HG02759 (cell line): ENCODE measurements at regions not wholly inside any gene's neighbourhood (a gene's known extent, or its start where the extent isn't known, plus 50 kb on each side); places are given as distances from the start of the nearest gene placed in this dataset.

ENCODE experiments used
- ATAC-seq: cut with Tn5 transposase; IDR thresholded peaks from one replicate; pipeline ENCODE4 v1.9.1; 2021; ENCODE audit warnings: mild to moderate bottlenecking, moderate library complexity; ENCODE audit not compliant: unreplicated experiment

DNA sequence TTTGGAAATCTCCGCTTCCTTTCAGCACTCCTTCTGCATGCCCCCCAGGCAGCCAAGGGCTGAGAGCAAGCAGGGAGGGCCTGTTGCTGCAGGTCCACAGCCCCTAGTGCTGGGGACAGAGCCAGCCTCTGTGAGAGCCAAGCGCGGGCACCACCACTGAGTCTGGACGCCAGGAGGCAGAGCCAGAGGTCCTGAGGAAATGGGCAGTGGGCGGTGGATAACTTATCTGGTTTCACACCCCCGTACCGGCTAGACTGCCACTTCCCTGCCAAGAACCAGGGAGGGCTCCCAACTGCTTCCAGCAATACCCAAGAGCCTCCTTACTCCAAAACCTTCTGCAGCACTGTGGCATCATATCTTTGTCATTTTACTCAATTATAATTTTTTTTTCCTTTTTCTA, 141.6 kb upstream of the IGF1R start:
- no peak for ATAC-seq

DNA sequence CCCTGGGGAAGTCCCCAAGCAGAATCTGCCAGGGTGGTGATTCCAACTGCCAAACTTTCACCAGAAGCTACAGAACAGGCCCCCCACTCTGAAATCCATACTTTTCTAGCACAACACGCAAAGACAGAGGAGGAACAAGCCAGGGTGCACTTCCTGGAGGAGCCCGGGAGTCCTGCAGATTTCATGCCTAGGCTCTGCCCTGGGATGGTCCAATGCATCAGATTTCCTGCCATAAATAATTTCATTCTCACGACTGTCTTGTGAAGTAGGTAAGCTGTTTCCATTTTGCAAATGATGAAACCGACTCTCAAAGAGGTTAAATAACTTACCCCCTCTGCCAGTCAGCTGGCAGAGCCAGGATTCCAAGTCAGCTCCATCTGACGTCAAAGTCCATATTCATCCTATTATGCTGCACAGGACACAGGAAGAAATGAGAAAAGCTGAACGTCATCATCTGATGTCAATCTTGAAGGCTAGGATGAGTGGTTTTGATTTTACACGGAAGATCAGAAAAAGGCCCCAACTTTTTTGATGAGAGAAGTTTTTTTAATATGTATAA, 134.8 kb upstream of the IGF1R start:
- no peak for ATAC-seq

DNA sequence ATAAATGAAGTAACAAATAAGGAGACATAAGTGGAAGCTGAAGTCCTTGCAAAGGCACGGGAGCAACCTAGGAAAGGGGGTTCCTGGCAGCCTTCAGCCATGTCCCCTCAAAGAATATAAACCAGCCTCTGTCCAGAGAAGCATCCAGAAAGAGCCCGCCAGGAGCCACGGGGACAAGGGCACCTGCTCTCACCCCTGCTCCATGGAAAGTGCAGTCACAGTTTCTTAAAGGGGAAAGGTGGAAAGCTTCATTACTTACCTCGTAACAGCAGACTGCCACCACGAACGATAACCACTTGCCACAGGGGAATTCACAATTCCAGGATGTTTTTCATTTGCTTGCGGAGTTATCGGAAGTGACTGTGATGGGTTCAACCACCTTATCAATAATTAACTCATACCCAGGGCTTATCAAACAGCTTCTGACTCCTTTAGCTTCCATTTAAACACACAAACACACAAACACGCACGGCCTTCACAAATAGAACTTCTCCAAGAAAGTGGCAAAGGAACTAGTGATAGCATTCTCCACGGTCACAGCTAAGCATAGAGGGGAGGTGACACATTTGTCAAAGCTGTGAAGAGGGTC, 134.2 kb upstream of the IGF1R start:
- no peak for ATAC-seq

DNA sequence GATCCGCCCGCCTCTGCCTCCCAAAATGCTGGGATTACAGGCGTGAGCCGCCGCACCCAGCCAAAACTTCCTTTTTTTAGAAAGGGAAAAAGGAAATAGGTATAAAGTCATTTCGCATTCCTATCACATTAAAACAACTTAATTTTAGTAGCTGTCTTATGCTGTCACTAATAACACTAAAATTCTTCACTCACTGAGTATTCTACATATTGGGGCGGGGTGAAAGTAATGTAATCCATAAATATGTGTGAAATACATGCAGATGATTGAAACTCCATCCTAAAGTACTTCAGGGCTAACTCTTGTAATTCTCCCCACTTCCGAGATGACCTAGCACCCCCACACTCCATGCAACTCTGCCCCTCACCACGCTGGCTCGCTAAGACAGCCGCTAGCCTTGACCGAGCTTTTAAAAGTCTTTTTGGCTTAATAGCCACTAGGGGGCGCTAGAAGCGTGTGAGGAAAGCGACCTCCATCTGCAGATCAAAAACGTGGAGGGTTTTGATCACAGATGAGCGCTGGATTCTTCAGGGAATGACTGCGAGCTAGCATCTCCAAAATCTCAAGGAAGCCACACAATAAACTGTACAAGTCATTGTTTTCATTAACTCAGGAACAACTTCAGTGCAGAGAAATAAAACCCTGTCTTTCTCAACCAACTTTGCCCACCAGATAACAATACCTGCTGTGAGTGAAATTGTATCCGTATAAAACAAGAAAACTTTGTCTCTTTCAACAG, 129.3 kb upstream of the IGF1R start:
- peak; percentile 89 for ATAC-seq

DNA sequence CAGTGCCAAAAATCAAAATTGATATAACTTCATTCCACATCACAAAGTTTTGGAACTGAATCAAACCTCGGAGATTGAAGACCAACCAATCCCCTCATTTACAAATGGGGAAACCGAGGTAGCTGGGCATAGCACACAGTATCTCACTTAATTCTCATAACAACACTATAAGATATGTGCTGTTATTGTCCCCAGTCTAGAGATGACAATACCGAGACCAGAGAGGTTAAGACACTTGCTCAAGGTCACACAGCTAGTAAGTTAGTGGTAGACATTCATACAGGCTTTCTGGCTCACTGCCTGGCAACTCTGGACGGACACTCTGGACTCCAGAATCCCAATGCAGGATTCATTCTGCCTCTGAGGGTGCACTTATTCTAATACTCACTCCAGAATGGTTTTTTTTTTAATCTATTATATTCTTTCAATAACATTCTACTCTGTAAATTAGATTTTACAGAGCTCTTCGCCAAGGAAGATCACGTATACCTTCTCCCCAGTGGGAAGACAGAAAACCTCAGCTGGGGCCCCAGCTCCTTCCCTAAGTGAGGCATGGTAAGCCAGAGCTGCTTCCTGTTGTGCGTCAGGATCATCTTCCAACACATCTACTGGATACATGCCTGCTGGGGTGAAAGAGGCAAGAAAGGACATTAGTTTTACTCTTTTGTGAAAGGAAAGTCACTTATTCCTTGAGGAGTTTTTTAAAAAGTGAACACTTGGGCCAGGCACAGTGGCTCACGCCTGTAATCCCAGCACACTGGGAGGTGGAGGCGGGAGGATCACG, 128.4 kb upstream of the IGF1R start:
- no peak for ATAC-seq

DNA sequence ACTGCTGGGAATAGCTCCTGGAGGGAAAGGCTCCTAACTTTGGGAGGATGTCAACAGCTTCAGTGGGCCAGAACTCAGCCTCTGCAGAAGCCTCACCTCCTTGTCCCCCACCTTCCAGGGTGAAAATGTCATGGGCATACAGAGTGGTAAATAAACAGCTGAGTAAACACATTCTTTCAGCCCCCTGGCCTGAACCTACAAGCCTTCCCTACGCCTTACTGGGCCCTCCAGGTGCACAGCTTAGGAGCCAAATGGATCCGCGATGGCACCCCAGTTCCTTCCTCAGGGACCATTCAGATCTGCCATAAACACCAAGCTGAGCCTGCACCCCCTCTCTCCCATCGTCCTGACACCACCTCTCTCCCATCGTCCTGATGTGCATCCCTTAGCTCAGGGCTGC, 126.2 kb upstream of the IGF1R start:
- no peak for ATAC-seq

DNA sequence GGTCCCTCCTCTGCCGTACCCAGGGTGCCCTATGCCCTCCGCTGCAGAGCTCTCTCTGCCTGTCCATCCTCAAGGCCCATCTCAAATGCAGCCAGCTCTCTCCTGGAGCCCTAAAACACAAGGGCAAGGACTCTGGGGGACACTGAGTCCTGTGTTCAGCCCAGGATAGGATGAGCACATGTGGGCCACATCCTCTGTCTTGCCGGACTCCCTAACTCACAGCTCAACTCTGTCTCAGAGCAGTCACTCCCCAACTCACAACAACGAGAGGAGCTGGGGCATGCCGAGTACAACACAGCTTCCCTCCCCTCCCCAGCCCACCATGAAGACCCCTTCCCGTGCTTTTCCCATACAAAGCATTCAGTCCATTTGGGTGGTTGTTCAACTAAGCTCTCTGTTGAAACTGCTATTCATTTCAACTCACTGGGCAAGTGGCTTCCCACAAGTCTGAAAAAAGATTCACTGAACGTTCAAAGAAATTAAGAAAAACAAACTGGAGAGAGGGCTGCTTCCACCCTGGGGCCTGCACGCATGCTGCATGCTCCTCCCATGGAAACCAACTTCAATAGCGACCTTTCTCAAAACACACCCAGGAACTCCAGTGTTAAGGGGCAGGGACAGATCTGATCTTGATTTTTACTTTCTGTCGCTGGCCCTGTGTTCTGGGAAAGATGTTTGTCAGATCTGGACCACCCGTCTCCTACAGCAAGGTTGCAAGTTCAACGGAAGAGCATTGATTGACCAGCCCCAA, 124.3 kb upstream of the IGF1R start:
- ATAC-seq = no peak

DNA sequence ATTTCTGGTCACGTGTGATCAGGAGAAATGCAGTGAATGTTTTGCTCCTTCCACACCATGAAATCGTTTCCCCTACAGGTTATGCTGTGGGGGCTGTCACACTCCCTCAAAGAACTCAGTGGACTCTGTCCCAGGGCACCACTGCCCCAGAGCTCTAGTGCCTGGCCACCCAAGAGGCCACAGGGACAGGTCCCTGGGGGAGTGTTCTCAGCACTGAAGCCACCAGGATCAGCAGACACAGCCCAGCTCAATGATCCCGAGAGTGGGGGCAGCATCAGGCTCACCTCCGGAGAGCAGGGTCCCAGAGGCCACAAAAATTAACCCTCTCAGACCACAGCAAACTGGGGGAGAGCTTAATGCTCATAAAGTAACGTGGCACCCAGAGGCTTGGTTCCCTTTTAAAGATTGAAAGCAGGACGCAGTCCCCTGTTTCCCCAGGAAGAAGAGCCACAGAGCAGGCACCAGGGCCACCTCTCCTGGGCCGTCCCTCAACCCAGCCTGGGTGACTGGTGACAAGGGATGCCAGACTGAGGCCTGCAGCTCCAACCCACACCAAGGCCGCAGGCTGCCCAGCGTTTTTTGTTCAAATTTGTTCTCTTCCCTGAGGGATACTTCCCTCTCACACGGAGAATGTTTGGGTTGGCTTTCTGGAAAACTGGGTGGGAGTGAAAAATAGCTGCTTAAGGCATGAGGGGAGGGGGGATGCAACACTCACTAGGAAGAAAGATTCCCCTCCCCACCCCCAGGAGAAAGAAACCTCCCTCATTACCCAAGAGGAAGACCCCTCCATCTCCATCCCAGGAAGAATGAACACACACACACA, 123.3 kb upstream of the IGF1R start:
- no peak for ATAC-seq

DNA sequence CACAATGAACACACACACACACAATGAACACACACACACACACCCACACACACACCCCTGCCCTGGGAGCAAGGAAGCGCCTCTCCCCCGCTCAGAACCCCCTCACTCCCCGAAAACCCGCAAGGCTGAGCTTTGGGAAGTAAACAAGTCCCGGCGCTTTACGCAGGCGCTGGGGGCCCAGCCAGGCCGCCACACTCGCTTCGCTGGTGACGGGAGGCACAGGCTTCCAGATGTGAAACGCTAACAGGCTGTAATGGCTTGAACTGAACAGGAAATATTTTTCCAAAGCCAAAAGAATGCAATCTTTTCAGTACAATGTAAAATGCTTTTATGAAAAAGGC, 122.7 kb upstream of the IGF1R start:
- ATAC-seq = no peak

DNA sequence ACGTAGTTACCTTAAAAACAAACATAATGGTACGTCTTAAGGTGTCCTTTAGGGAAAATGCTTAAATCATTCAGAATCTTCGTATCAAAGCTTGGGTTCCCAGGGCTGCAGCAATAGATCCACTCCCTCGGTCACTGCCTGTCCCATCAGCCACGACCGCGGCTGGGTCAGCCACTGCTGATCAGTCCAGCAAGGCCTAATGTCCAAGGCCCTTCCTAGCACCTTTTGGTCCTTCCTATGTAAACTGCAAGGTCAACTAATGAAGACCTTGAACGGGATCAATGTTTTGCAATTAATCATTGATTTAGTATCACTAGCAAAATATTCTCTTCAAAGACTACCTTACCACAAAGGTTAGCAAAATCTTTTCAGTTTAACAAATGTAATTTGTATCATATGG, 122.2 kb upstream of the IGF1R start:
- ATAC-seq = no peak

DNA sequence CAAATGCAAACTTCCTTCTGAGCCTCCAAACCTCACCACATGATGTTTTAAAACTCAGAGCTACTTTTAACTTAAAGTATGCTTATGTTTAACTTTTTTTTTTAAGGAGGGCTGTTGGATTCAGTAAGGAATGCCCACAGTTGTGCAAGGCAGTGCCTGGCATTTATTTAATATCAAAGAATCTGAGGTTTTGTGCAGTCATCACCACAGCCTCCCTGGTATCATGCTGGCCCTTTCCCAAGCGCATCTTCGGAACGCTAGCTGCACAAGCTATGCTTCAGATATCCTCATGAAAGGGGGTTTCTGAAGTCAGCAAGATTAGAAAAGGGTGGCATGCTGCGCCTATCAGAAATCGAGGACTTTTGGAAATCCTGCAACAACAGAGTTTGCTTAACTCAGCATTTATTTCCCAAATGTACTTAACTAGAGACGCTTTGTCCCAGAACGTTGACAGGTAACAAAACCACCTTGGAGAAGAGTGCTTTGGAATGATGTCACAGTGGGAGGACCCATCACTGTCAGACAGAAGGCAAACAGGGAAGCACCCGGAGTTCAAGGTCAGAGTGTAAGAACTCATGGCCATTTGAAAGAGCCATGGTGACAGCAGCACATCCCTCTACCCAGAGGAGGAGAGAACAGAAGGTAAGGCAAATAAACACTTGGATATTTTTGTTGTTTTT, 120.2 kb upstream of the IGF1R start:
- ATAC-seq = no peak

DNA sequence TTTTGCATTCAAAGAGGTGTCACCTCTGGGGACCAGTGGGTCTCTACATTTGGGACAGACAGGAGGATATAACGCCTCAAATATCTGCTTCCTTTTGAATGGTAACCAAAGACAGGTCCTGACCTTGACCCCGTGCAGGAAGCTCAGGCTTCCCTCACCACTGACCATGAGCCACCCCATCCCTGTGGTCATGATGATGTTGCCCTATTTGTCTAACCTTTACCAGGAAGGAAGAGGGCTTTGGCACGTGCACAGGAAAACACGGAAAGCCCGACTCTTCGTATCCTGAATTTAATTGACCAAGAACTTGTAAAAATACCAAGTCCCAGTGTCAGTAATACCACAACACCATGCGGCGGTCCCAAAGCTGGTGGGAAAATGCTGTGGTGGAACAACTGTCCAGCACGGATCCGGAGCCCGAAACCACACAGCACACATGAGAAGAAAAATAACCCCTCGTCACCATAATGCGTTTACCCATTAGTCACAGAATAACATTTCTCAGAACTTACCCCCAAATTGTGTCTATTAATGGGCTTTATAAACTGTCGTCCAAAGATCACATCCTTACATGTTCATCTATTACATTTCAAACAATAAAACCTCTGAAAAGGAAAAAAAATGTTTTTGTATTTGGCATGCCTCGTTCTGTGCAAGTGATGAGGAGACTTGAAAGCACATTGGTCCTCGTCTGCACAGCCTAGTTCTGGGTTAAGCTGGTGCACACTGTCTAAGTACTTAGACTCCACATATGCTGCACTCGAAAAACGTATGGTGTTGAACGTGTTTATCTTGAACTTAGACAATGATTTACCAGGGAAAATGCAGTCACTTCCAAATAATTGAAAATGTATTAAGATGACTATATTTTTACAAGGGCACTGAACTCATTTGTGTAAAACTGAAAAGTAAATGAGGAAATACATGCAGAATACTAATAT, 118.9 kb upstream of the IGF1R start:
- no peak for ATAC-seq

DNA sequence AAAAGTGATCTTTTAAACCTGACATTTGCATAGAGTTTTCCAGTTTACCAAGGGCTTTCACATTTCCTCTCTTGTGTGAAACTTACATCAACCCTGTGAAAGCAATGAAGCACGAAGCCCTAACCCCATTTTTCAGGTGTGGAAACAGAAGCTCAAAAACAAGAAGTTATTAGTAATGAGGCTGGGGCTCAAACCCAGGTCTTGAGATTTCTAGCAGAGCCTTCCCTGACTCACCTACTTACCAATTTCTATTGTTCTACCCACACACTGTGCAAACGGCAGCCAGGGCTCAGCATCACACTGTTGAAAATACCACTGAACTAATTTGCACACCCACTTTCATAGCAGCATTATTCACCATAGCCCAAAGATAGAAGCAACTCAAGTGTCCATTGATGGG, 117.8 kb upstream of the IGF1R start:
- ATAC-seq = no peak

DNA sequence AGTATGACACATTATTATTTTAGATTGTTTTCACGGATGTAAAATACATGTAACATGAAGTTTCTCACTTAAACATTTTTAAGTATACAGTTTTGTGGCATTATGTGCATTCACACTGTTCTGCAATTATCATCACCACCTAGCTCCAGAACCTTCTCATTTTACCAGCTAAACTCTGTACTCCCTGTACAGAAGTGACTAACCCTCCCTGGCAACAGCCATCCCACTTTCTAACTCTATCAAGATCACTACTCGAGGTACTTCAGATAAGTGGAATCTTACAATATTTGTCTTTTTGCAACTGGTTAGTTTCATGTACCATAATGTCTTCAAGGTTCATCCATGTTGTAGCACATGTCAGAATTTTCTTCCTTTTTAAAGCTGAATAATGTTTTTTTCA, 116.3 kb upstream of the IGF1R start:
- no peak for ATAC-seq

DNA sequence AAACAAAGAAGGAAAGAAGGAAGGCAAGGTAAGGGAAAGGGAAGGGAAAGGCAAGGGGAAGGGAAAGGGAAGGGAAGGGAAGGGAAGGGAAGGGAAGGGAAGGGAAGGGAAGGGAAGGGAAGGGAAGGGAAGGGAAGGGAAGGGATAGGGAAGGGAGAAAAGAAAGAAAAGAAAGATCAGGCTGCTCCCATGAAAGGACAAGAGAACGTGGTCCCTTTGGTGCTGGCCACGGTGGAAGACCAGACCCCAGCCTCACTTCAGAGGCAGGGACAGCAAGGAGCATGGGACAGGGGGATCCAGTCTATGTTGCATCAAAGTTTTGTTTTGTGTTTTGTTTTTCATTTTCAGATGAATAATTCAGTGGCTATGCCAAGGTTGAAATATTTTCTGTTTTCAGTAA, 111.4 kb upstream of the IGF1R start:
- ATAC-seq = no peak

DNA sequence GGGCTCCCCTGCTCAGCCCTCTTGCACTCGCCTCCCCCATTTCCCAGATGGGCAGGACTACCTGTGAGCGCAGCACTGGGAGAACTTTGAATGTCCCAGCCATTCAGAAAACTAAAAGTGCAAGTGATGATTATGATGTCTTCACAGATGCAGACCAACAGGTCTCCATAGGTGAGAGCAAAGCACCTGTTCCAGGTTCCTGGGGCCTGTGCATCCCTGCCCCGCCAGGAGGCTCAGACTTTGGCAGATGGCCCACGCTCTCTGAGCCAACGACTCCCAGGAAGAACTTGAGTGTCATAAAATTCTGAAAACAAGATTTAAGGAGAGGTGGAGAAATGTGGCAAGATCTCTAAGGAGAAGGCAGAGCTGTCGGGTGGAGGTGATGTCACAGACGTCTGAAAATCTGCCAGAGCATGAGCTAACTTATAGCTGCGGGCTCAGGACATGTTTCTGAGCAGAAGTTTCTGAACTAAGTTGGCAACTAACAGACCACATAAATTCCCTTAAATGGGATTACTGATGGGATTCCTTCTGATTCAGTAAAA, 110.8 kb upstream of the IGF1R start:
- ATAC-seq = no peak

DNA sequence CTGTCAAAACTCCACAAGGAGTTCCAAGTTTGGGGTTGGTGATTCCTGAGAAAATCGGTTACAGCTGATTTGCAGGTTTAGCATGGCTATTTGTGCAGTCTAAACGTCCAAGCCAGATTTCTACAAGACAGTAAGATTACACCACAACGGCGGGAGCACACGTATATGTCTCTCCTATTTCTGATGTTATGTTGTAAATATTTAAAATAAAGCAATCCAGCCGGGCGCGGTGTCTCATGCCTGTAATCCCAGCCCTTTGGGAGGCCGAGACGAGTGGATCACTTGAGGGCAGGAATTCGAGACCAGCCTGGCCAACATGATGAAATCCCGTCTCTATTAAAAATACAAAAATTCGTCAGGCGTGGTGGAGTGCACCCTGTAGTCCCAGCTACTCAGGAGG, 106.8 kb upstream of the IGF1R start:
- ATAC-seq = no peak

DNA sequence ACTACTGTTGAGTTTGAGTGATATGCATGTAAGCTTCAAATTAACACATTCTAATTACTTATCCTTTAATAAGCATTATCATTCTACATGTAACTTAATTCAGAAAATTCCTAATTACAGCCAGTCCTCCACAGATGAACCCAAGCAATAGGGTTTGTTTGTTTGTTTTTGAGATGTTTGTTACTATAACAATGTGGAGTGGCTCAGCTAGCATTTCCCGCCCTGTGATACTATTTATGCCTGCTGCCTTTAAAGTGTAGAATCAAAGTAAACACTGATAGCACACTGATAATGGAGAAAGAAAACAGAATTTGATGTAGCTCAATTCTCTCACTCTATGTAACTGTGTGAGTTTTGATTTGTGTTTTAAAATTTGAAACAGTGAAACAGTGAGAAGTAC, 105.1 kb upstream of the IGF1R start:
- no peak for ATAC-seq

DNA sequence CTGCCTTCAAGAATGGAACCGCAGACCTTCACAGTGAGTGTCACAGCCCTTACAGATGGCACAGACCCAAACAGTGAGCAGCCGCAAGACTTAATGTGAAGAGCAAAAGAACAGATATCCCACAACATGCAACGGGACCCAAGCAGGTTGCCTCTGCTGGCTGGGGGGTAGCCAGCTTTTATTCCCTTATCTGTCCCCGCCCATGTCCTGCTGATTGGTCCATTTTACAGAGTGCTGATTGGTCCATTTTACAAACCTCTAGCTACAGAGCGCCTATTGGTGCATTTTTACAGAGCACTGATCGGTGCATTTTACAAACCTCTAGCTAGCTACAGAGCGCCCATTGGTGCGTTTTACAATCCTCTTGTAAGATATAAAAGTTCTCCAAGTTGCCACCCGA, 102.0 kb upstream of the IGF1R start:
- no peak for ATAC-seq
